NT2/D1 (cell line): ENCODE measurements at regions not wholly inside any gene's neighbourhood (a gene's known extent, or its start where the extent isn't known, plus 50 kb on each side); places are given as distances from the start of the nearest gene placed in this dataset.

Experiments
- SUZ12 ChIP-seq: IDR thresholded peaks from 2 replicates; pipeline ENCODE4 v1.6.1; 2011; ENCODE audit not compliant: insufficient read length, insufficient read depth; ENCODE audit errors: extremely low read depth
- YY1 ChIP-seq: IDR thresholded peaks from 2 replicates; pipeline ENCODE4 v1.6.1; 2011; ENCODE audit not compliant: insufficient read length, insufficient read depth
- ZNF274 ChIP-seq: IDR thresholded peaks from 2 replicates; pipeline ENCODE4 v1.6.1; 2011; ENCODE audit warnings: mild to moderate bottlenecking, low read depth, low read length

GRCh38 chr1:108049178-108049819 lies 84.3 kb upstream of the VAV3 start:
- TF ChIP-seq SUZ12 (no peak), YY1 (no peak), ZNF274 (no peak)
